CD4-positive, alpha-beta T cell treated with Interleukin-17A for 1 hour (primary cell): ENCODE measurements at regions not wholly inside any gene's neighbourhood (a gene's known extent, or its start where the extent isn't known, plus 50 kb on each side); places are given as distances from the start of the nearest gene placed in this dataset.
A peak's percentile ranks its signal among the peaks of the same experiment; 100 is the strongest.

Source experiments
- DNase-seq: peaks from one replicate; pipeline ENCODE4 v3.0.0-alpha.2; 2020

DNA sequence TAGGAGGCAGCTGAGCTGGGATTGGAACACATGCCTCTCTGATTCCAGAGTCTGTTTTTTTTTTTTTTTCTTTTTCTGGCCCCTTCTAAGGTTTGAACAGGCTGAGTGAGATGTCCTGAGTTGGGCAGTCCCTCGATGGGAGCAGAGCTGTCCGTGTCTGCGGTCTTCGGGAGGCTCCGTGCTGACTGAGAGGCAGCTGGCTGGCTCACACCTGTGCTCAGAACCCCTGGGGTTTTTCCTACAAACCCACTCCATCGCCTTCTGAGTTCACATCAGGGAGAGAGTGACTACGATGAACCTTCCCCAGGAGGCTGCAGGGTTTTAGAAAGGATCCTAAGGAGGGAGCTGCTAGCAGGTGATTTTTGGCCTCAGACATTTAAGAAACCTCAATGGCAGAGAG is 92.5 kb downstream of the IRF8 start:
- no peak for DNase-seq

- no peak for DNase-seq
Measured at GRCh38 chr16:85991856-85992255, 92.9 kb downstream of the IRF8 start.

GRCh38 chr16:85992359-85992758 is 93.4 kb downstream of the IRF8 start:
- DNase-seq: no peak

- no peak for DNase-seq
Measured at GRCh38 chr16:85992779-85993178, 93.8 kb downstream of the IRF8 start.

DNA sequence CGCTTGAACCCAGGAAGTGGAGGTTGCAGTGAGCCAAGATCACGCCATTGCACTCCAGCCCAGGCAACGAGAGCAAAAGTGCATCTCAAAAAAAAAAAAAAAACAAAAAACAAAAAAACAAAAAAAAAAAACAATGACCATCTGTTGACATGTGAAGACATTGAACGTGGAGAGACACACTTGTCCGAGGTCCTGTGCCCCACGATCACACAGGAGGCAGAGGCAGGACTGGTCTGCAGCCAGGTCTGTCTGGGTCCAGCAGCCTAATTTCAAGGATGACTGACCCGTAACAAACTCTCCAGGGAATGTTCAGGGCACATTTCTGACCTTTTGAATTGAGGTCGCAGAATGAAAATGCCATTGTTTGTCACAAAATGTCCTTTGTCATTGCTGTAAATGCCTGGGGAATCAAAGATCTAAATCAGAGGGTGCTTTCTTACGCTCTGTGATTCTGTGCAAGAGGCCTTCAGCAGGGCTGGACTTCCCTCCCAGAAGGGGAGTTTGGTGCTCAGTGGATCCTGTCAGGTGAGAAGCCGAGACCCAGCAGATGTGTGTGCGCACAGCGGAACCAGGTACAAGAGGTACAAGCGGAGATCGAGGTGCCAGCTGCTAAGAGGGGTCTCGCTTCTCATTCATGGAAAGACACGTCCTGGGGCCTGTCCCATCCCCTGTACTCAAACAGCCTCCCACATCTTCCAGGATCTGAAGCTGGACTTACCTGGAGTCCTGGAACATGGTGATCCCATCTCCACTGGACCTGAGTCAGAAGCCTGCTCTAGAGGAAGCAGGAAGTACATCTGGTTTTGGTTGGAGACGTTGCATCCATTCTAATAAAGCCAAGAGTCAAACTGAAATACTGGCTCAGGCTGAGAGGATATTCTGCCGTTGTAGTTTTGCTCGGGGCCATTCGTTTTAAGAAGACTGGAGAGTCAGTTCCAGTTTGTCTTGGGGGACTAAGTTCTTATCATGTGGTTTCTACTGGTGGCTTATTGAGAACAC is 95.8 kb downstream of the IRF8 start:
- DNase-seq: no peak

DNA sequence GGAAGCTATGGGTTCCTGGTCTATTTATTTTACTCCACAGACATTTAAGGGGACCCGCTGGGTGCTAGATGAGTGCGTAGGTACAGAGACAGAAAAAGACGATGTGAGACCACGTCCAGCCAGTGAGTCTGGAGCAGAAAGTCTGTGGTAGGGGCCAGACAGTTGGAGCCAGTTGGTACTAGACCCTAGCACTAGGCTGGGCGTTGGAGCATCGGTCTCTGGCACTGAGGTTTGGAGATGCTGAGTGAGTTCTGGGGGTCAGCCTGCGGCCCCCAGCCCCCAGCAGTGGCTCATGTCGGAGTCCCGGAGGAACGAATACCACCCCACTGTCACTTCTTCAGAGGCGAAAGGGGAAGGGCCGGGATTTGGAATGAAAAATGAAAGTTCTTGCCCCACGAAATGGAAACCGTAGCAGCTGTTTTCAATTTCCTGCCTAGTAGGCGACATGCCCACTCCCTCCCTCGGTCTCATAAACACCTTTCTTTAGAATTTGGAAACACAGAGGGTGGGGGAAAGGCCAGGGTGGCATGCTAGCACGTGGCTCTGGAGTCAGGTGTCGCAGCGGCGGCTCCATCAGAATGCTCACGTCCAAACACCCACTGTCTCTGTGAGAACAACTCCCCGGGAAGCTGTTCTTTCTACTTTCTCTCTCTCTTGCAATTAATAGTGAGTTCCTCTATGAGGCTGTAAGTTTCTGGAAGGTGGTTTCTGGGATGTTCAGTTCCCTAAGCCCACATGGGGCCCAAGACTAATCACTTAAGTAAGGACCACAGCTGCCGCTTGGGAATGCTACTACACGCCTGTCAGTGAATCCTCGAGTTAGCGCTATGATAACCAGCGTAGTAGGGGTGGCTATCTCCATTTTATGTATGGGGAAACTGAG is 96.8 kb downstream of the IRF8 start:
- no peak for DNase-seq

DNA sequence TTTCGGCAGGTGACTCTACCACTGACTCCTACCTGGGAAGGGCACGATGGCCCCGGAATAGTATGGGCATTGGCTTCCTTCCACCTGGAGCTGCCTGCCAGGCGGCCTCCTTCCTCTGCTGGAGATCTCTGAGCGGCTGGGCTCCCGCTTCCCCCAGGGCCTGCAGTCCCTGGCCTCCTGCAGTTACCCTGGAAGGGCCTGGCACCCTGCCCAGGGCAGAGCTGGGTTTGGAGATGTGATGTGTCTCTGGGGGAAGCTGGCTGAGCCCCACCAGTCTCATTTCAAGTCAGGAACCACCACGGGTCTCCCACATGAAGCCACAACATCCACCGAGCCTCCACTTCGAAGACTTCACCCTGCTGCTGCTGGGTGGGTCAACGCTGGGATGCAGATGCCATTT is 97.9 kb downstream of the IRF8 start:
- no peak for DNase-seq

DNA sequence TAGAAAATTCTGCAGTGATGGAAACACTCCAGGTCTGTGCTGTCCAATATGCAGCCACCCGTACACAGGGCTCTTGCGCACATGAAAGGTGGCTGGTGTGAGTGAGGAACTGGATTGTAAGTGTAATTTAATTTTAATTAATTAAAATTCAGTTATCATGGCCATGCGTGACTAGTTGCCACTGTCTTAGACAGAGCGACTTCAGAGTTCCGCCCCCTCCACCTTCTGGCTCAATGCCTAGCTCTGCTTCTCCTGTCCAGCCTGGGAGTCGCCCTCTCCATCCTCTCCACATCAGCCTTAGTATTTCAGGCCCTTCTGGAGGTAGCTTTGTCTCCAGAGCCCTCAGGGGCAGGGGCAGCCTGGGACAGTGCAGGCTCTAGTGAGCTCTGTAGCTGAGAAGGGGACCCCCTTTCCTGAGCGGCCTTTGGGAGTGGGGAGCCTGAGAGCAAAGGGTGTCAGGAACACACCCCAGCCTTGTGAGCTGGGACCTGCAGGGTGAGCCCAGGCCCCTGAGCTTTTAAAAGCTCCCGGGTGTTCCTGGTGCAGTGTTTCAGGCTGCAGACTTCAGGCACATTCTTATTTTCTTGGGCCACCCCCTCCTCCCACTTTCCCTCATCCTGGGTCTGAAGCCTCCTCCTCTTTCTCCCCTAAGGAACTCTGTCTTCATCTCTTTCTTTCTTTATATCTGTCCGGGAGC is 99.4 kb downstream of the IRF8 start:
- DNase-seq: no peak

DNA sequence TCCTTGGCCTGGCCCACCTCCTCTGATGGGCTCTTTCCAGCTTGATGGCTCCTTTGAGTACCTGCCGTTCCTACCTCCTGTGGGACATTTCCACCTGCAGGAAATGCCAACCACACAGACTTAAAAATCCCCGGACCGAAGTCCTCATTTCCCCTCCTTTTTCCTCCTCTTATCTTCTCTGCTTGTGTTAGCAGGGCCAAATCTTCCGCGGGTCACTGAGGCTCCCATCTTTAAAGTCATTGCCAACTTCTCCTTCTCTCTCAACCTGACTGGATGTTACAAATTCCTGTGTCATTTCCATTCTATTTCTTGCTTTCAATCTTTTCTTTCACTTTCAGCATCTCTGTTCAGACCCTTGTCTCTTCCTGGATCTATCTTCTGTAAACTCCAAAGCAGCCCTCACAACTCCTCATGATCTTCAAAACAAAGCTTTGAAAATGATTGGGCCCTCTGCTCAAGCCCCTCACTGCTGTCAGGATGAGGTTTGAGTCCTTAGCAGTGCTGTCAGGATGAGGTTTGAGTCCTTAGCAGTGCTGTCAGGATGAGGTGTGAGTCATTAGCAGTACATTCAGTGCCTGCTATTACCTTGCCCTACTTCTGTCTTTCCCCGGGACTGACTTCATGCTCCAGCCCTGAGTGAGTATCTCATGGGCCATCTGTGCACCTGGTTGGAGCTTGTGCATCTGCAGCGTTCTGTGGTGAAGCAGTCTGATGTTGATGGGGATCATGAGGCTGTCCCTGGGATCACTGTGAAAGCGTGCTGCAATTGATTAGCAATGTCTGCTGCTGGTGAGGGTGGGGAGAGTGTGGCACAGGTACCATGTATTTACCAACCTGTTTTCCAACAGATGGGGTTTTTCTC is 100.1 kb downstream of the IRF8 start:
- no peak for DNase-seq

DNA sequence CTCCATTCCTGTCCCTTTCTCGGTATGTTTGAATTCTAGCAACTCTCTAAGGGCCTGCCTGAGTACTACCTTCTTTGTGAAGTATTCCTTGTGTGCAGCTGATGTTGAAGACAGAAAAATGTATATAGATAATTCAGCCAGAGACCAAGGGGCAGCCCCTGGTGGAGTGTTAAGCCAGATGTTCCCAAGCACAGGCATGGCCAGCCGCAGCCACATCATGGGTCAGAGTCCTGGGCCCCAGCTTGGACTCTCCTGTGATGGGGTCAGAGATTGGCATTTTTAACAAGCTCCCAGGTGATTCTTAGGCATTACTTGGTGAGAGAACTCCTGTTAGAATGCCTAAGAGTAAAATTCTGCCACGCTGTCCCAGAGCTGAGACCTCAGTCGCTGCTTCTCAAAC is 100.8 kb downstream of the IRF8 start:
- no peak for DNase-seq

- DNase-seq: no peak
Measured at GRCh38 chr16:86002178-86002900, 103.4 kb downstream of the IRF8 start.

GRCh38 chr16:86007524-86007923 is 108.6 kb downstream of the IRF8 start:
- no peak for DNase-seq

DNA sequence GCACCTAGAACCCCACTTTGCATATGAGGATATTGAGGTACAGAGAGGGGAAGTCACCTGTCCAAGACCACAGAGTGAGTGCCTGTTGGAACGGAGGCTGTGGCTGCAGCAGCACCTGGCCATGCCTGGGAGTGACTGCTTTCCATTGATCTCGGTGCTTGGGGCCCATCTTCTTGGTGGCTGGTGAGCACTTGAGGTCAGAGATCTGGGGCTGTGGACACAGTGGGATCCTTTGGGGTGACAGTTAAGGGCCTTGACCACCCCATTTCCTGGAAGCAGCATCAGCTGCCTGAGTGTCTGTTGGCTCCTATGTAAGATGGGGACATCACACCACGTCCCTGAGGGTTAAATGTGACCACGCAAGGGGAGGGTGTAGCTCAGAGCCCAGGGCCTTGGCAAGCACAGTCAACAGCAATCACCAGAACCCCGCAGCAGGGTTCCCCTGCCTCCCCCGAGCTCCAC is 111.7 kb downstream of the IRF8 start:
- no peak for DNase-seq

DNA sequence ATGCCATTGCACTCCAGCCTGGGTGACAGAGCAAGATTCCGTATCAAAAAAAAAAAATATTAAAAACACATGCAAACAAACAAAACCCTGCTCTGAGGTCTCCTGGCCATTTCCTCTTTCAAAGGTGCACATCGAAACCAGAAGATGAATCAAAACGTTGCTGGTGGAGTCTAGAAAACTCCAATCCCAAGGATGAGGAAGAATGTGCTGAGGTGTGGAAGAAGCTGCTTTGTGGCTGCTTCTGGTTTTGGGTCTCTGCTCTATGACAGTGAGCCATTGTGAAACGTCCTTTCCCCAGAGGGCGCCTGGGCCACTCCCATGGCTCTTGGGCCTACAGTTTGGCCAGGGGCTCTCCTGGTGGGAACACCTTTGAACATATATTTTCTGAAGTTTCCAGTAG is 112.6 kb downstream of the IRF8 start:
- no peak for DNase-seq

DNA sequence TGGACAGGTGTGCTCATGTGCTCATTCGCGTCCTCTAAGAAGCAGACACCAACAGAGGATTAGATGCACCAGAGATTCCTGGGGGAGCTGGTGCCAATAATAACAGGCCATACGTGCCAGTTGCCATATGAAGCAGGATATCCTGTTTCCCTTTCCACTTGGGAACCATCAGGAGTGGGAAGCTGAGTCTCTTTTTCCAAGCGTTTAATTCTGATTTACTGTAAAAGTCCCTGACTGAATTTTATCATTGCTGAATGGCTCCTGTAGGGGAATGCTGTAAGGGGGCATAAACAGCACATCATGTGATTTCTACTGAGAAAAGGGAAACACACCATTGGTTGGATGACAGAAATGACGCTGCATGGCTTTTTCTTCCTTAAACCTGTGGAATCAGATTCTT is 113.3 kb downstream of the IRF8 start:
- DNase-seq: no peak

DNA sequence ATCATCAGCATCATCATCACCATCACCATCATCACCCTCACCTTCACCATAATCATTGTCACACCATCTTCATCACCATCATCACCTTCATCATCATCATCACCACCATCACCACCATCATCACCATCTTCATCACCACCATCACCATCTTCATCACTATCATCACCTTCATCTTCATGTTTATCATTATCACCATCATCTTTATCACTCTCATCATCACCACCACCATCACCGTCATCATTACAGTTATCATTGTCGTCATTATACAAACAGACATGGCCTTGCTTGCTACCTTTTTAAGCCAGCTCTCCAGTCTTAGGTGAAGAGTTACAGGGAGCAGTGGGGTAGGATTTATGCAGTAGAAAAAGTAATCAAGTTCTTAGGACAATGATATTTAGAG is 114.9 kb downstream of the IRF8 start:
- no peak for DNase-seq

- DNase-seq: no peak
Measured at GRCh38 chr16:86015606-86016005, 116.6 kb downstream of the IRF8 start.

- peak; percentile 64 for DNase-seq
Measured at GRCh38 chr16:86016201-86016965, 117.4 kb downstream of the IRF8 start.

DNA sequence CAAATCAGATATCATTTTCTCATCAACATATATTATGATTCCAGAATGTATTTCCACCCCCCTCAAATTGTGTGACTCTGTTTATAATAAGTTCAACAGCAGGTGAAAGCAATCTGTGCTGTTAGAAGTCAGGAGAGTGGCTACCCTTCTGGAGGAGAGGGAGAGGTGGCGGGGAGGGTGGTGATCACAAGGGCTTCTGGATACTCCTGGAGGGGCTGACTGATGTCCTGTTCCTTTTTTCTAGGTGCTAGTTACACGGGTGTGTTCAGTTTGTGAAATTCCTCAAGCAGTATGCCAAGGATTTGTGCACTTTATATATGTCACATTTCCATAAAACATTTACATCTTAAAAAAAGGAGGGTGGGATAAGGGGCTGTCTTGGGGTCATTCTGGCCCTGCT is 119.1 kb downstream of the IRF8 start:
- DNase-seq: no peak

DNA sequence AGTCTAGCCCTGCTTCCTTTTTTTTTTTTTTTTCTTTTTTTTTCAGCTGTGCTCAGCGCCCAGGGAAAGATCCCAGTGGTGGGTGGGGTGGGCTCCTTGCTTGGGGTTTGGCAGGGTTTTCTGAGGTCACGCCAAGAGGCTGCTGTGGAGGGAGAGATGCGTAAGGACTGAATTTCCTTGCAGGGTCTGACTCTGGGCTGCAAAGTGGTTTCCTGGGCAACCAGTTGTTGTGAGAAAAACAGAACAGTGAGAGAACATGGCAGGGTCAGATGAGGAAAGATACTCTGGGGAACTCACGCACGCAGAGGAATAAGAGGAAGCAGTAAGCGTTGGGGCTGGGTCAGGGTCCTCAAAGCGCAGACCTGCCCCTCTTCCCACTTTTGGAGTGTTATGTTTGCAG is 119.5 kb downstream of the IRF8 start:
- DNase-seq: peak; percentile 45

GRCh38 chr16:86018941-86019340 is 120.0 kb downstream of the IRF8 start:
- no peak for DNase-seq
